CD14-positive monocyte (primary cell): ENCODE measurements at regions not wholly inside any gene's neighbourhood (a gene's known extent, or its start where the extent isn't known, plus 50 kb on each side); places are given as distances from the start of the nearest gene placed in this dataset.

Experiments
- DNase-seq, 3 donors: peaks; one replicate each; pipeline ENCODE4 v3.0.0-alpha.2; 2011 to 2022
- H2AFZ ChIP-seq: 2 replicates; pipeline ENCODE4 v1.6.0; 2012; ENCODE audit warnings: mild to moderate bottlenecking, low read depth, low read length, inconsistent platforms; ENCODE audit not compliant: insufficient read depth, poor library complexity, severe bottlenecking
- H3K27ac ChIP-seq, 2 donors: 1 replicate in 1 of 2; 2 replicates in 1 of 2; pipeline ENCODE4 v1.5.1; 2012 to 2013; ENCODE audit warnings: low read length in 2 of 2, control low read depth in 1 of 2, inconsistent platforms in 1 of 2, low read depth in 1 of 2, mild to moderate bottlenecking in 1 of 2
- H3K27me3 ChIP-seq, 2 donors: one replicate each; pipeline versions ENCODE4 v1.6.0 to v1.6.1; 2011 to 2013; ENCODE audit warnings: low read length in 2 of 2; ENCODE audit not compliant: control insufficient read depth in 2 of 2, insufficient read depth in 2 of 2
- H3K36me3 ChIP-seq, 2 donors: replicated peaks in 1 of 2; 1 replicate in 1 of 2; 2 replicates in 1 of 2; pipeline versions ENCODE4 v1.5.1 to v1.6.1; 2012 to 2013; ENCODE audit warnings: low read length in 2 of 2, control low read depth in 1 of 2, inconsistent platforms in 1 of 2, mild to moderate bottlenecking in 1 of 2; ENCODE audit not compliant: insufficient read depth in 2 of 2, control insufficient read depth in 1 of 2
- H3K4me1 ChIP-seq, 2 donors: 1 replicate in 1 of 2; 2 replicates in 1 of 2; pipeline versions ENCODE4 v1.5.1 to v1.6.1; 2012 to 2013; ENCODE audit warnings: low read length in 2 of 2, control low read depth in 1 of 2, inconsistent platforms in 1 of 2, mild to moderate bottlenecking in 1 of 2, moderate library complexity in 1 of 2; ENCODE audit not compliant: insufficient read depth in 2 of 2, control insufficient read depth in 1 of 2
- H3K4me2 ChIP-seq: replicated peaks from 2 replicates; pipeline ENCODE3; 2012; ENCODE audit warnings: low read length, moderate library complexity, mild to moderate bottlenecking; ENCODE audit not compliant: poor library complexity, severe bottlenecking; ENCODE audit errors: extremely low read depth
- H3K4me3 ChIP-seq, 3 experiments: fragments of 200-600 bp in 1 of 3; sonication (generic) in 1 of 3; replicated peaks in 1 of 3; 1 replicate in 2 of 3; 2 replicates in 1 of 3; pipeline ENCODE4 v1.5.1; 2011 to 2013; ENCODE audit warnings: low read length in 3 of 3, mild to moderate bottlenecking in 3 of 3, control low read depth in 2 of 3, low read depth in 2 of 3, inconsistent platforms in 1 of 3, moderate library complexity in 1 of 3
- H3K79me2 ChIP-seq: 2 replicates; pipeline ENCODE4 v1.6.0; 2012; ENCODE audit warnings: mild to moderate bottlenecking, control low read depth, inconsistent platforms, low read length, moderate library complexity; ENCODE audit not compliant: insufficient read depth
- H3K9ac ChIP-seq: 2 replicates; pipeline ENCODE4 v1.6.0; 2017; ENCODE audit warnings: low read length, mild to moderate bottlenecking; ENCODE audit not compliant: insufficient read depth, poor library complexity, severe bottlenecking
- H3K9me3 ChIP-seq, 2 donors: replicated peaks in 1 of 2; 1 replicate in 1 of 2; 2 replicates in 1 of 2; pipeline versions ENCODE4 v1.5.1 to v1.6.1; 2012 to 2013; ENCODE audit warnings: low read length in 2 of 2, control low read depth in 1 of 2; ENCODE audit not compliant: control insufficient read depth in 1 of 2, insufficient read depth in 1 of 2
- H4K20me1 ChIP-seq: 2 replicates; pipeline ENCODE4 v1.6.0; 2012; ENCODE audit warnings: mild to moderate bottlenecking, low read length, control low read depth, moderate library complexity; ENCODE audit not compliant: insufficient read depth
- H3K27ac Mint-ChIP-seq, 7 donors: one replicate each; pipeline ENCODE4 v1.8.0; 2020; ENCODE audit warnings: mild to moderate bottlenecking in 7 of 7, mixed read lengths in 7 of 7, moderate library complexity in 6 of 7, inconsistent platforms in 2 of 7
- H3K27me3 Mint-ChIP-seq, 3 donors: one replicate each; pipeline ENCODE4 v1.8.0; 2021 to 2022; ENCODE audit warnings: low read depth in 3 of 3, mild to moderate bottlenecking in 3 of 3, mixed read lengths in 3 of 3, moderate library complexity in 3 of 3, inconsistent platforms in 1 of 3
- H3K36me3 Mint-ChIP-seq, 2 donors: one replicate each; pipeline ENCODE4 v1.8.0; 2020; ENCODE audit warnings: mixed read lengths in 2 of 2, inconsistent platforms in 1 of 2, mild to moderate bottlenecking in 1 of 2
- H3K4me1 Mint-ChIP-seq: one replicate; pipeline ENCODE4 v1.8.0; 2020; ENCODE audit warnings: mild to moderate bottlenecking, mixed read lengths
- H3K4me3 Mint-ChIP-seq, 2 donors: one replicate each; pipeline ENCODE4 v1.8.0; 2020; ENCODE audit warnings: mild to moderate bottlenecking in 2 of 2, mixed read lengths in 2 of 2, moderate library complexity in 1 of 2
- H3K9me3 Mint-ChIP-seq, 7 donors: one replicate each; pipeline ENCODE4 v1.8.0; 2020 to 2022; ENCODE audit warnings: mixed read lengths in 7 of 7, mild to moderate bottlenecking in 6 of 7, moderate library complexity in 6 of 7, inconsistent platforms in 2 of 7
- WGBS: methylation state at CpG from one replicate; pipeline ENCODE4 v1.1.5; 2013; ENCODE audit warnings: missing lambda C conversion rate; ENCODE audit not compliant: insufficient coverage; 5-methylcytosine and 5-hydroxymethylcytosine counted together
- intact Hi-C, 2 donors: fragments of 100-400 bp; cut with micrococcal nuclease; formaldehyde crosslinking; loops; one replicate each; pipeline versions ENCODE4 v1.15.0 to v1.15.1; 2023
- TF ChIP-seq, protein P1 (sequence below): fragments of 200-600 bp; IDR thresholded peaks from one replicate; pipeline ENCODE4 v1.8.0; 2022; ENCODE audit warnings: antibody characterized with exemption, mild to moderate bottlenecking

DNA sequence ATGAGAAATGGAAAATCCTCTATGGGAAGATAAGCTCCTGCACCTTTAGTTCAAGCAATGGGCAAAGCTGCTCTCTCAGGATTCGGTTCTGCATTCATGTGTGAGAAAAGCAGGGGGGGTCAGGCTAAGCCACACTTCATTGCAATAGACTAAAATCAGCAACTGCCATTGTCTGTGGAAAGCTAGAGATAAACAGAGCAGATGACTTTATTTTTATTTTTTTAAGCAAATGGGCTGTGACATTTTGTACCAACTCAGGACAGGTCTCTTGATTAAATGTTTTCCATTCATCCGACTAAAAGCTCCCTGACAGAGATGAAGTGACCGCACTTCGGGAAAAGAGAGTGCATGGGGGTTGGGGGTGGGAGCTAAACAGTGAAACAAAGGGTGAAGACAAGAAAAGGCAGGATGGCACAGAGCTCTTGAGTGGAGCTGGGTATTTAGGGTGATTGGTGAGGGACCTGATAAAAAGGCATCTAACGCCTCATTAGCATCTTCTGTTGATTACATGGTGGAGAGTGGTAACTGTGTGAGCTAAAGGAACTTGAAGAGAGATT is 987.4 kb downstream of the TUSC7 start:
- WGBS, result 86% methylated on average over 4 of the region's 5 CpGs
- no peaks in the 10 kb centered on the region for H3K4me1 Mint-ChIP-seq
- Histone ChIP-seq H3K79me2 (no peaks in the 10 kb centered on the region), H3K4me1 (no peaks in the 10 kb centered on the region), H3K4me3 (no peak overlapping the region), H2AFZ (no peak overlapping the region), H3K27ac (no peak overlapping the region), H3K4me2 (no peak overlapping the region), H4K20me1 (no peaks in the 10 kb centered on the region), H3K27me3 (no peaks in the 10 kb centered on the region), H3K9me3 (no peaks in the 10 kb centered on the region), H3K9ac (no peak overlapping the region), H3K36me3 (no peaks in the 10 kb centered on the region)
- no peaks in the 10 kb centered on the region for H3K36me3 Mint-ChIP-seq
- H3K4me3 Mint-ChIP-seq, result no peak overlapping the region
- TF ChIP-seq, protein P1, sequence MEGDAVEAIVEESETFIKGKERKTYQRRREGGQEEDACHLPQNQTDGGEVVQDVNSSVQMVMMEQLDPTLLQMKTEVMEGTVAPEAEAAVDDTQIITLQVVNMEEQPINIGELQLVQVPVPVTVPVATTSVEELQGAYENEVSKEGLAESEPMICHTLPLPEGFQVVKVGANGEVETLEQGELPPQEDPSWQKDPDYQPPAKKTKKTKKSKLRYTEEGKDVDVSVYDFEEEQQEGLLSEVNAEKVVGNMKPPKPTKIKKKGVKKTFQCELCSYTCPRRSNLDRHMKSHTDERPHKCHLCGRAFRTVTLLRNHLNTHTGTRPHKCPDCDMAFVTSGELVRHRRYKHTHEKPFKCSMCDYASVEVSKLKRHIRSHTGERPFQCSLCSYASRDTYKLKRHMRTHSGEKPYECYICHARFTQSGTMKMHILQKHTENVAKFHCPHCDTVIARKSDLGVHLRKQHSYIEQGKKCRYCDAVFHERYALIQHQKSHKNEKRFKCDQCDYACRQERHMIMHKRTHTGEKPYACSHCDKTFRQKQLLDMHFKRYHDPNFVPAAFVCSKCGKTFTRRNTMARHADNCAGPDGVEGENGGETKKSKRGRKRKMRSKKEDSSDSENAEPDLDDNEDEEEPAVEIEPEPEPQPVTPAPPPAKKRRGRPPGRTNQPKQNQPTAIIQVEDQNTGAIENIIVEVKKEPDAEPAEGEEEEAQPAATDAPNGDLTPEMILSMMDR, result no peak
- no peaks in the 10 kb centered on the region for H3K27me3 Mint-ChIP-seq
- intact Hi-C loops, result no loop called here
- no peak for DNase-seq
- H3K27ac Mint-ChIP-seq, result no peak overlapping the region
- peaks cover 0 to 3% (median 0%) of the 10 kb centered on the region in 7 donors for H3K9me3 Mint-ChIP-seq

DNA sequence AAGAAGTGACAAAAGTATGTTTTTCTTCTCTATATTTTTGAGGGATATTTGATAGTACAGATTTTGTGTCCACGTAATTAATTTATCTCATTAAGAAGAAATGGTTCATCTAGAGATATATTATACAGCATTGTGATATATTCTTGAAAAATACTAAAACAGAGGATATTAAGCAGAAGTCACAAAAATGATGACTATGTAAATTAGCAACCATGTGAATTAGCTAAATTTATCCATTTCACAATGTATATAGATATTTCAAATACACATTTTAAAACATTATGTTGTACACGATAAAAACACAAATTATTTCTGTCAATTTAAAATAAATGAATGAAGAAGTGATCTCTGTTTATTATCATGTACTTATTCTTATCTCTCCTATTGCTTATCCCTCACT is 989.5 kb downstream of the TUSC7 start:
- Histone ChIP-seq H3K4me3 (no peak overlapping the region), H3K27me3 (no peaks in the 10 kb centered on the region), H3K27ac (no peak overlapping the region), H3K4me1 (no peaks in the 10 kb centered on the region), H3K36me3 (no peaks in the 10 kb centered on the region), H4K20me1 (no peaks in the 10 kb centered on the region), H3K9me3 (no peaks in the 10 kb centered on the region), H2AFZ (no peak overlapping the region), H3K9ac (no peak overlapping the region), H3K4me2 (no peak overlapping the region), H3K79me2 (no peaks in the 10 kb centered on the region)
- Mint-ChIP-seq H3K4me1 (no peaks in the 10 kb centered on the region), H3K4me3 (no peak overlapping the region), H3K36me3 (no peaks in the 10 kb centered on the region), H3K9me3 (peaks cover 0 to 2% (median 0%) of the 10 kb centered on the region in 7 donors), H3K27me3 (peaks cover 0 to 2% (median 1%) of the 10 kb centered on the region in 3 donors), H3K27ac (no peak overlapping the region)
- WGBS, result no CpG with 5 or more reads among the region's 2 CpGs
- intact Hi-C loops, result no loop called here
- DNase-seq, result no peak
- TF ChIP-seq, protein P1, result no peak
